Thoracic aorta (tissue), 2 donors: ENCODE measurements at regions not wholly inside any gene's neighbourhood (a gene's known extent, or its start where the extent isn't known, plus 50 kb on each side); places are given as distances from the start of the nearest gene placed in this dataset.

Experiments used
- ATAC-seq: fragments of 150-250 bp; one replicate; pipeline ENCODE4 v1.8.0; 2017; ENCODE audit warnings: low read depth; ENCODE audit not compliant: insufficient number of reproducible peaks, low FRiP score
- DNase-seq: peaks from one replicate; pipeline ENCODE4 v3.0.0-alpha.2; 2020; ENCODE audit warnings: low spot score
- H3K27ac ChIP-seq, 2 donors: fragments of 200-600 bp; sonication (generic); 1 replicate in 1 of 2; 2 replicates in 1 of 2; pipeline ENCODE4 v1.5.1; 2016; ENCODE audit warnings: mild to moderate bottlenecking in 2 of 2, moderate library complexity in 2 of 2
- H3K27me3 ChIP-seq: fragments of 200-600 bp; sonication (generic); replicated peaks from 2 replicates; pipeline ENCODE4 v1.6.0; 2016; ENCODE audit warnings: mild to moderate bottlenecking; ENCODE audit not compliant: insufficient read depth
- H3K36me3 ChIP-seq: fragments of 200-600 bp; sonication (generic); one replicate; pipeline ENCODE4 v1.5.1; 2016
- H3K4me1 ChIP-seq, 2 donors: fragments of 200-600 bp; sonication (generic); 1 replicate in 1 of 2; 2 replicates in 1 of 2; pipeline versions ENCODE4 v1.5.1 to v1.6.0; 2016; ENCODE audit warnings: low read depth in 2 of 2, mild to moderate bottlenecking in 1 of 2; ENCODE audit not compliant: control insufficient read depth in 1 of 2
- H3K4me3 ChIP-seq: fragments of 200-600 bp; sonication (generic); 2 replicates; pipeline ENCODE4 v1.5.1; 2016; ENCODE audit warnings: mild to moderate bottlenecking
- H3K9me3 ChIP-seq: fragments of 200-600 bp; sonication (generic); 2 replicates; pipeline ENCODE4 v1.5.1; 2016
- TF ChIP-seq, protein P1 (sequence below): fragments of 200-600 bp; sonication (generic); IDR thresholded peaks from one replicate; pipeline ENCODE4 v1.5.1; 2019; ENCODE audit warnings: antibody characterized with exemption

- no peak overlapping the region for H3K4me3 ChIP-seq
- no peaks in the 10 kb centered on the region for H3K27me3 ChIP-seq
- peaks cover 0 to 9% of the 10 kb centered on the region in 2 donors for H3K4me1 ChIP-seq
- H3K9me3 ChIP-seq, result no peaks in the 10 kb centered on the region
- TF ChIP-seq, protein P1, sequence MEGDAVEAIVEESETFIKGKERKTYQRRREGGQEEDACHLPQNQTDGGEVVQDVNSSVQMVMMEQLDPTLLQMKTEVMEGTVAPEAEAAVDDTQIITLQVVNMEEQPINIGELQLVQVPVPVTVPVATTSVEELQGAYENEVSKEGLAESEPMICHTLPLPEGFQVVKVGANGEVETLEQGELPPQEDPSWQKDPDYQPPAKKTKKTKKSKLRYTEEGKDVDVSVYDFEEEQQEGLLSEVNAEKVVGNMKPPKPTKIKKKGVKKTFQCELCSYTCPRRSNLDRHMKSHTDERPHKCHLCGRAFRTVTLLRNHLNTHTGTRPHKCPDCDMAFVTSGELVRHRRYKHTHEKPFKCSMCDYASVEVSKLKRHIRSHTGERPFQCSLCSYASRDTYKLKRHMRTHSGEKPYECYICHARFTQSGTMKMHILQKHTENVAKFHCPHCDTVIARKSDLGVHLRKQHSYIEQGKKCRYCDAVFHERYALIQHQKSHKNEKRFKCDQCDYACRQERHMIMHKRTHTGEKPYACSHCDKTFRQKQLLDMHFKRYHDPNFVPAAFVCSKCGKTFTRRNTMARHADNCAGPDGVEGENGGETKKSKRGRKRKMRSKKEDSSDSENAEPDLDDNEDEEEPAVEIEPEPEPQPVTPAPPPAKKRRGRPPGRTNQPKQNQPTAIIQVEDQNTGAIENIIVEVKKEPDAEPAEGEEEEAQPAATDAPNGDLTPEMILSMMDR, result no peak
- H3K27ac ChIP-seq, result no peak overlapping the region
- DNase-seq, result no peak
- no peak for ATAC-seq
- H3K36me3 ChIP-seq, result no peaks in the 10 kb centered on the region
These were observed 188.0 kb upstream of the TNRC6C start for GRCh38 chr17:77770331-77771105.

DNA sequence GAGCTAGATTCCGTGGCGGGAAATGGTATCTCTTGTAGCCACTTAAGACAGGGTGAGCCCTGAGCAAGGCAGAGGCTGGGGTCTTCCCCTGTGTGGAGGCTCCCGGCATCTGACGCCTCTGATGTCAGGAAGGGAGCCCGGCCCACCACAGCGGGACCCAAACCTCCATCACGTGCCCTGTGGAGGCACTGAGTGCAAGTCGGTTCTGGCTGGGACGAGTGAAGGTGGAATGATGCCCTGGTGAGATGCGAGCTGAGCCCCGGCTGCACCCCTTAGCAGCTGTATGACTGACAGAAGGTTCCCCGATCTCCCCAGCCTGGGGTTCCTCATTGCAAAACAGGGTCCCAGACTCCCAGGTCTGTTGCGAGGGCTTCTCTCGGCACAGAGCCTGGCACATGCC, 187.4 kb upstream of the TNRC6C start:
- no peaks in the 10 kb centered on the region for H3K27me3 ChIP-seq
- H3K9me3 ChIP-seq, result no peaks in the 10 kb centered on the region
- no peak overlapping the region for H3K4me3 ChIP-seq
- DNase-seq (no peak), ATAC-seq (no peak)
- no peaks in the 10 kb centered on the region for H3K36me3 ChIP-seq
- H3K4me1 ChIP-seq, result peaks cover 0 to 9% of the 10 kb centered on the region in 2 donors
- no peak overlapping the region for H3K27ac ChIP-seq
- TF ChIP-seq, protein P1, result no peak

DNA sequence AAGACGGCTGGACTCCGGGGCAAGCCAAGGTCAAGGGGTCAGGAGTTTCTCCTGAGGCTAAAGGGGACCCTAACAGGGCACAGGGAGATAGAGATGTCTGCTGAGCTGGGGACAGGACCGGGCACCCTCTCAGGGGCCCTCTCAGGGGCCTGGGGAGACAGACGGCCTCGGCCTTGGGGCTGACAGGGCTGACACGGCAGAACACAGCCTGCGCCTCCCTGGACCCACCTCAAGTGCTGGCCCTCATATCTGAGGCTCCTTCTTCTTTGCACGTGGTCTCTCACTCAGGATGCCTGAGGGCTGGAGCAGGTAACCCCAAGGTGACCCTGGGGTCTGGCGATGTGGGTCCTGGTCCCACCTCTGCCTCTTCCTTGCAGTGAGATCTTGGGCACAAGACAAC, 186.9 kb upstream of the TNRC6C start:
- no peak for ATAC-seq
- H3K9me3 ChIP-seq, result no peaks in the 10 kb centered on the region
- no peak overlapping the region for H3K27ac ChIP-seq
- H3K4me3 ChIP-seq, result no peak overlapping the region
- no peak for DNase-seq
- no peaks in the 10 kb centered on the region for H3K36me3 ChIP-seq
- peaks cover 0 to 9% of the 10 kb centered on the region in 2 donors for H3K4me1 ChIP-seq
- TF ChIP-seq, protein P1, result no peak
- H3K27me3 ChIP-seq, result no peaks in the 10 kb centered on the region

DNA sequence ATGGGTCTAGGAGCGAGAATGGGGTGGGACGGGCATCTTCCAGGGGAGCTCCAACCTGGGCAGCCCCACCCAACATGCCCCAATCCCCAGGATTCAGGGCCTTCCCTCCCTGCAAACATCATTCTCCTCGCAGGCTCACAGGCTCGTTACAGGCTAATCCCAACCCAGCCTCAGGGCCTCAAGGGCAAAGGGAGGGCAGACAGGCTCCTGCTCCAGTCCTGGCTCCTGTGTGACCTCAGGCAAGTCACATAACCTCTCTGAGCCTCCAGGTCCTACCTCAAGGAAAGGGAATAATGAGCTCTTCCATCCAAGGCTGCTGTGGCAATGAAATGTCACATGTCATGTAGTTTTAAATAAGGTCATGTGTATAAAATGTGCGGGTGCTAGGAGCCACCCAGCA, 186.5 kb upstream of the TNRC6C start:
- DNase-seq (no peak), ATAC-seq (no peak)
- Histone ChIP-seq H3K4me1 (peaks cover 0 to 9% of the 10 kb centered on the region in 2 donors), H3K27me3 (no peaks in the 10 kb centered on the region), H3K9me3 (no peaks in the 10 kb centered on the region), H3K36me3 (no peaks in the 10 kb centered on the region), H3K27ac (no peak overlapping the region), H3K4me3 (no peak overlapping the region)
- TF ChIP-seq, protein P1, result no peak

GRCh38 chr17:77772461-77772897, 186.0 kb upstream of the TNRC6C start:
- TF ChIP-seq, protein P1, result no peak
- ATAC-seq (no peak), DNase-seq (no peak)
- Histone ChIP-seq H3K4me1 (peaks cover 0 to 9% of the 10 kb centered on the region in 2 donors), H3K9me3 (no peaks in the 10 kb centered on the region), H3K27ac (no peak overlapping the region), H3K36me3 (no peaks in the 10 kb centered on the region), H3K4me3 (no peak overlapping the region), H3K27me3 (no peaks in the 10 kb centered on the region)
